ENCODE measurements at regions not wholly inside any gene's neighbourhood (a gene's known extent, or its start where the extent isn't known, plus 50 kb on each side); places are given as distances from the start of the nearest gene placed in this dataset.

GRCh38 chr2:15703365-15703869, 111.7 kb downstream of the DDX1 start:
- intact Hi-C loops (cut with DNase I), result no loop called here
- no peak overlapping the region for H3K27ac ChIP-seq
- ATAC-seq (no peak), DNase-seq (no peak)
- no peaks in the 10 kb centered on the region for H3K36me3 ChIP-seq
- no peak overlapping the region for H3K4me3 ChIP-seq
- TF ChIP-seq CTCF (IDR thresholded peaks at IDR 0.05), result no peak
- H3K27me3 ChIP-seq, result no peaks in the 10 kb centered on the region
- no peaks in the 10 kb centered on the region for H3K4me1 ChIP-seq
- H3K9me3 ChIP-seq, result no peaks in the 10 kb centered on the region

- no peaks in the 10 kb centered on the region for H3K9me3 ChIP-seq
- no peak for TF ChIP-seq CTCF (IDR thresholded peaks at IDR 0.05)
- H3K36me3 ChIP-seq, result no peaks in the 10 kb centered on the region
- no peaks in the 10 kb centered on the region for H3K27me3 ChIP-seq
- H3K4me1 ChIP-seq, result no peaks in the 10 kb centered on the region
- intact Hi-C loops (cut with DNase I), result no loop called here
- ATAC-seq (peak; percentile 25), DNase-seq (no peak)
- H3K27ac ChIP-seq, result peak overlapping the region; percentile 12
- H3K4me3 ChIP-seq, result no peak overlapping the region
Observed at GRCh38 chr2:15704086-15704787, 112.6 kb downstream of the DDX1 start.

GRCh38 chr2:15704788-15705115, 113.1 kb downstream of the DDX1 start:
- Histone ChIP-seq H3K9me3 (no peaks in the 10 kb centered on the region), H3K27me3 (no peaks in the 10 kb centered on the region), H3K27ac (no peak overlapping the region), H3K36me3 (no peaks in the 10 kb centered on the region), H3K4me1 (no peaks in the 10 kb centered on the region), H3K4me3 (no peak overlapping the region)
- no peak for DNase-seq
- no peak for ATAC-seq
- no peak for TF ChIP-seq CTCF (IDR thresholded peaks at IDR 0.05)
- intact Hi-C loops (cut with DNase I), result no loop called here

GRCh38 chr2:15705310-15705709, 113.6 kb downstream of the DDX1 start:
- intact Hi-C loops (cut with DNase I), result no loop called here
- no peak for TF ChIP-seq CTCF (IDR thresholded peaks at IDR 0.05)
- no peaks in the 10 kb centered on the region for H3K27me3 ChIP-seq
- DNase-seq (no peak), ATAC-seq (no peak)
- no peaks in the 10 kb centered on the region for H3K36me3 ChIP-seq
- no peak overlapping the region for H3K4me3 ChIP-seq
- no peaks in the 10 kb centered on the region for H3K9me3 ChIP-seq
- H3K27ac ChIP-seq, result no peak overlapping the region
- H3K4me1 ChIP-seq, result no peaks in the 10 kb centered on the region

- H3K9me3 ChIP-seq, result no peaks in the 10 kb centered on the region
- no peak overlapping the region for H3K4me3 ChIP-seq
- ATAC-seq (no peak), DNase-seq (no peak)
- H3K4me1 ChIP-seq, result no peaks in the 10 kb centered on the region
- intact Hi-C loops (cut with DNase I), result no loop called here
- H3K27me3 ChIP-seq, result no peaks in the 10 kb centered on the region
- no peak overlapping the region for H3K27ac ChIP-seq
- H3K36me3 ChIP-seq, result no peaks in the 10 kb centered on the region
- TF ChIP-seq CTCF (IDR thresholded peaks at IDR 0.05), result no peak
Observed at GRCh38 chr2:15705839-15706386, 114.2 kb downstream of the DDX1 start.

Data from upper lobe of right lung (tissue), 1 donor.